ENCODE measurements at regions not wholly inside any gene's neighbourhood (a gene's known extent, or its start where the extent isn't known, plus 50 kb on each side); places are given as distances from the start of the nearest gene placed in this dataset.

- no peaks in the 10 kb centered on the region for H3K36me3 ChIP-seq (ENCODE audit: control insufficient read depth, insufficient read depth, low read length)
- H2BK20ac ChIP-seq (ENCODE audit: low read depth, low read length), result no peak overlapping the region
- no peak overlapping the region for H3K4me3 ChIP-seq (ENCODE audit: insufficient read depth, low read depth, low read length)
- no peak overlapping the region for H4K91ac ChIP-seq (ENCODE audit: insufficient read depth, low read depth, low read length)
- H3K4me1 ChIP-seq (ENCODE audit: control insufficient read depth, insufficient read depth, low read length), result no peaks in the 10 kb centered on the region
- ATAC-seq (ENCODE audit: low read depth) (no peak), DNase-seq (no peak)
- no peak overlapping the region for H3K27ac ChIP-seq (ENCODE audit: insufficient read depth, low read length)
- H4K5ac ChIP-seq (ENCODE audit: low read depth, low read length), result no peak overlapping the region
- TF ChIP-seq SMC3 (IDR thresholded peaks at IDR 0.05; ENCODE audit: low read depth, low read length), result no peak
- no peak for TF ChIP-seq MAZ (IDR thresholded peaks at IDR 0.05; ENCODE audit: borderline replicate concordance, low read depth, low read length)
- no peak for TF ChIP-seq MAFK (IDR thresholded peaks at IDR 0.05; ENCODE audit: low read depth, low read length)
- no peak for TF ChIP-seq MXI1 (IDR thresholded peaks at IDR 0.05; ENCODE audit: borderline replicate concordance, low read depth, low read length)
- TF ChIP-seq CEBPB (IDR thresholded peaks at IDR 0.05; ENCODE audit: low read depth, low read length), result no peak
- TF ChIP-seq FOS (IDR thresholded peaks at IDR 0.05; ENCODE audit: low read depth, low read length), result no peak
- no peak for TF ChIP-seq POLR2A (IDR thresholded peaks at IDR 0.05; ENCODE audit: low read depth, low read length)
- no peak for TF ChIP-seq RCOR1 (IDR thresholded peaks at IDR 0.05; ENCODE audit: insufficient replicate concordance, low read length)
- no peak for TF ChIP-seq CHD1 (IDR thresholded peaks at IDR 0.05; ENCODE audit: low read depth, low read length)
- intact Hi-C loops (cut with micrococcal nuclease), result no loop called here
- no peak overlapping the region for H2AFZ ChIP-seq (replicated peaks; ENCODE audit: low read length, poor library complexity)
- H3K4me2 ChIP-seq (ENCODE audit: low read depth, low read length), result no peak overlapping the region
- in situ Hi-C loops (cut with MboI; ENCODE audit: low sequenced_read_pairs), result no loop called here
- no peak overlapping the region for H3K18ac ChIP-seq (ENCODE audit: low read depth, low read length)
- no peak overlapping the region for H3K14ac ChIP-seq (replicated peaks; ENCODE audit: low read depth, low read length)
- no peak overlapping the region for H2BK15ac ChIP-seq (ENCODE audit: low read depth, low read length)
- H4K20me1 ChIP-seq (ENCODE audit: insufficient read depth, low read length), result no peaks in the 10 kb centered on the region
- no peak overlapping the region for H2BK120ac ChIP-seq (ENCODE audit: low read depth, low read length)
- ChIA-PET CTCF (no interaction called here), POLR2A (ENCODE audit: unreplicated experiment) (no interaction called here)
- H2AK9ac ChIP-seq (replicated peaks; ENCODE audit: low read depth, low read length, poor library complexity), result no peak overlapping the region
- H4K8ac ChIP-seq (ENCODE audit: low read depth in 2 of 2, low read length in 2 of 2), result no peak overlapping the region
- dilution Hi-C loops (cut with HindIII; ENCODE audit: low sequenced_read_pairs, unreplicated experiment), result no loop called here
- H3K27me3 ChIP-seq (ENCODE audit: control insufficient read depth, insufficient read depth, low read length), result peaks cover 11% of the 10 kb centered on the region
- no peak overlapping the region for H3K9ac ChIP-seq (ENCODE audit: low read depth, low read length)
- 0 out of 2 replicates have a peak, but pooled peaks cover 2% of the 10 kb centered on the region for H3K9me3 ChIP-seq (ENCODE audit: control insufficient read depth, insufficient read depth, low read length)
- H3K79me1 ChIP-seq (ENCODE audit: low read depth in 1 of 2, low read length in 2 of 2), result no peaks in the 10 kb centered on the region
- no peaks in the 10 kb centered on the region for H3K9me1 ChIP-seq (ENCODE audit: insufficient read depth, low read length)
- 51% methylated on average over 13 of the region's 15 CpGs; no CpG with 5 or more reads in 1 of the 2 experiments for WGBS, 2 experiments (ENCODE audit: extremely low coverage in 2 of 2, insufficient read length in 1 of 2)
- BruUV-seq (replicated peaks), result no TSS peak
- no peak overlapping the region for H2AK5ac ChIP-seq (ENCODE audit: low read depth, low read length)
- no peak overlapping the region for H3K23ac ChIP-seq (ENCODE audit: low read depth, low read length)
- H2BK5ac ChIP-seq (ENCODE audit: low read depth, low read length, poor library complexity, severe bottlenecking), result no peak overlapping the region
- no peak overlapping the region for H3K56ac ChIP-seq (ENCODE audit: extremely low read depth, insufficient read depth, low read length)
- H3K4ac ChIP-seq (ENCODE audit: low read depth, low read length), result no peak overlapping the region
Observed at GRCh38 chr3:13261104-13261830, 158.9 kb downstream of the NUP210 start.
